ENCODE measurements at regions not wholly inside any gene's neighbourhood (a gene's known extent, or its start where the extent isn't known, plus 50 kb on each side); places are given as distances from the start of the nearest gene placed in this dataset.

GRCh38 chr15:62880278-62880677 lies 162.3 kb upstream of the TPM1 start:
- TF ChIP-seq EZH2 (optimal IDR thresholded peaks at IDR 0.05; ENCODE audit: low read depth, low read length): no peak
- no peak for TF ChIP-seq CTCF (IDR thresholded peaks at IDR 0.05; ENCODE audit: low read length)

Measured in MM.1S (cell line).